ENCODE measurements at regions not wholly inside any gene's neighbourhood (a gene's known extent, or its start where the extent isn't known, plus 50 kb on each side); places are given as distances from the start of the nearest gene placed in this dataset.

DNA sequence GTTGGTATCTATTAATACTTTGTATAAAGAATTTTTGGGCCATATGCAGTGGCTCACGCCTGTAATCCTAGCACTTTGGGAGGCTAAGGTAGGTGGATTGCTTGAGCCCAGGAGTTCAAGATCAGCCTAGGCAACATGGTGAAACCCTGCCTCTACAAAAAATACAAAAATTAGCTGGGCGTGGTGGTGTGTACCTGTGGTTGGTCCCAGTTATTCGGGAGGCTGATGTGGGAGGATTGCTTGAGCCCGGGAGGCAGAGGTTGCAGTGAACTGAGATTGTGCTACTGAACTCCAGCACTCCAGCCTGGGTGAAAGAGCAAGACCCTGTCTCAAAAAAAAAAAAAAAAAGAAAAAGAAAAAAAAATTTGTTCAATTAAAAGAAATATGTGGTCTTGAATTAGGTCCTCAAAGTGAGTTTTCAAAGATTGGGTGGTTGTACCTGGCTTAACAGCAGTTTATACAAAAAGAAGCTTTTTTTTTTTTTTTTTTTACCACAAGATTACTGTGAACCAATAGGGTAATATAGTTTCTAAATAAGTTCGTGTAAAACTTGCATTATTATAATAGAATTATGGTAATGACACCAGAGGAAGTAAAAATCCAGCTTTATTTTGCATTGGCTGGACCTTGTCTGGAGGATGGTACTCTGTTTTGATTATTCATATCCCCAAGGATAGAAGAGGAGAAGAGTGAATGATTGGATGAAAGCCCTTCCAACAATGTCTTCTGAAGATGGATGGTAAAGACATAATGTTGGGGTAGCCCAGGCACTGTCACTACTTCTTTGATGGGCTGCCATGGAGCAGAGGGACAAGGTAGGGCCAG is 210.3 kb downstream of the MYCN start:
- peaks cover 0 to 3% (median 0%) of the 10 kb centered on the region in 4 donors for H3K9me3 ChIP-seq (ENCODE audit: control insufficient read depth in 4 of 4, insufficient read depth in 3 of 4, low read length in 3 of 4)
- DNase-seq (no peak), ATAC-seq (ENCODE audit: insufficient read depth, low FRiP score) (no peak)
- TF ChIP-seq, protein P1, sequence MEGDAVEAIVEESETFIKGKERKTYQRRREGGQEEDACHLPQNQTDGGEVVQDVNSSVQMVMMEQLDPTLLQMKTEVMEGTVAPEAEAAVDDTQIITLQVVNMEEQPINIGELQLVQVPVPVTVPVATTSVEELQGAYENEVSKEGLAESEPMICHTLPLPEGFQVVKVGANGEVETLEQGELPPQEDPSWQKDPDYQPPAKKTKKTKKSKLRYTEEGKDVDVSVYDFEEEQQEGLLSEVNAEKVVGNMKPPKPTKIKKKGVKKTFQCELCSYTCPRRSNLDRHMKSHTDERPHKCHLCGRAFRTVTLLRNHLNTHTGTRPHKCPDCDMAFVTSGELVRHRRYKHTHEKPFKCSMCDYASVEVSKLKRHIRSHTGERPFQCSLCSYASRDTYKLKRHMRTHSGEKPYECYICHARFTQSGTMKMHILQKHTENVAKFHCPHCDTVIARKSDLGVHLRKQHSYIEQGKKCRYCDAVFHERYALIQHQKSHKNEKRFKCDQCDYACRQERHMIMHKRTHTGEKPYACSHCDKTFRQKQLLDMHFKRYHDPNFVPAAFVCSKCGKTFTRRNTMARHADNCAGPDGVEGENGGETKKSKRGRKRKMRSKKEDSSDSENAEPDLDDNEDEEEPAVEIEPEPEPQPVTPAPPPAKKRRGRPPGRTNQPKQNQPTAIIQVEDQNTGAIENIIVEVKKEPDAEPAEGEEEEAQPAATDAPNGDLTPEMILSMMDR (IDR thresholded peaks at IDR 0.05; ENCODE audit: control extremely low read depth, extremely low read depth), result no peak
- WGBS, 2 donors, result 91 to 94% methylated on average over 5 of the region's 5 CpGs
- H3K4me3 ChIP-seq, result no peak overlapping the region
- H3K4me1 ChIP-seq (ENCODE audit: control insufficient read depth in 5 of 5, insufficient read depth in 5 of 5, low read length in 5 of 5), result peaks cover 0 to 7% (median under 1%) of the 10 kb centered on the region in 5 donors
- no peaks in the 10 kb centered on the region for H3K27me3 ChIP-seq (ENCODE audit: control insufficient read depth in 3 of 3, insufficient read depth in 3 of 3, low read length in 2 of 3)
- no peak overlapping the region for H3K27ac ChIP-seq (ENCODE audit: low read depth in 1 of 2, low read length in 1 of 2)
- no peak overlapping the region for H3K9ac ChIP-seq (ENCODE audit: insufficient read depth in 1 of 2, low read length in 2 of 2)
- no peaks in the 10 kb centered on the region for H3K36me3 ChIP-seq (ENCODE audit: control insufficient read depth in 4 of 4, insufficient read depth in 4 of 4, low read length in 4 of 4)

GRCh38 chr2:16149349-16150243 is 209.2 kb downstream of the MYCN start:
- Histone ChIP-seq H3K4me3 (no peak overlapping the region), H3K27me3 (ENCODE audit: control insufficient read depth in 3 of 3, insufficient read depth in 3 of 3, low read length in 2 of 3) (no peaks in the 10 kb centered on the region), H3K9me3 (ENCODE audit: control insufficient read depth in 4 of 4, insufficient read depth in 3 of 4, low read length in 3 of 4) (peaks cover 0 to 3% (median 0%) of the 10 kb centered on the region in 4 donors), H3K9ac (ENCODE audit: insufficient read depth in 1 of 2, low read length in 2 of 2) (no peak overlapping the region), H3K27ac (ENCODE audit: low read depth in 1 of 2, low read length in 1 of 2) (no peak overlapping the region), H3K36me3 (ENCODE audit: control insufficient read depth in 4 of 4, insufficient read depth in 4 of 4, low read length in 4 of 4) (no peaks in the 10 kb centered on the region), H3K4me1 (ENCODE audit: control insufficient read depth in 5 of 5, insufficient read depth in 5 of 5, low read length in 5 of 5) (no peaks in the 10 kb centered on the region)
- 84 to 88% methylated on average over 17 of the region's 17 CpGs for WGBS, 2 donors
- no peak for DNase-seq
- no peak for ATAC-seq (ENCODE audit: insufficient read depth, low FRiP score)
- TF ChIP-seq, protein P1 (IDR thresholded peaks at IDR 0.05; ENCODE audit: control extremely low read depth, extremely low read depth), result no peak

DNA sequence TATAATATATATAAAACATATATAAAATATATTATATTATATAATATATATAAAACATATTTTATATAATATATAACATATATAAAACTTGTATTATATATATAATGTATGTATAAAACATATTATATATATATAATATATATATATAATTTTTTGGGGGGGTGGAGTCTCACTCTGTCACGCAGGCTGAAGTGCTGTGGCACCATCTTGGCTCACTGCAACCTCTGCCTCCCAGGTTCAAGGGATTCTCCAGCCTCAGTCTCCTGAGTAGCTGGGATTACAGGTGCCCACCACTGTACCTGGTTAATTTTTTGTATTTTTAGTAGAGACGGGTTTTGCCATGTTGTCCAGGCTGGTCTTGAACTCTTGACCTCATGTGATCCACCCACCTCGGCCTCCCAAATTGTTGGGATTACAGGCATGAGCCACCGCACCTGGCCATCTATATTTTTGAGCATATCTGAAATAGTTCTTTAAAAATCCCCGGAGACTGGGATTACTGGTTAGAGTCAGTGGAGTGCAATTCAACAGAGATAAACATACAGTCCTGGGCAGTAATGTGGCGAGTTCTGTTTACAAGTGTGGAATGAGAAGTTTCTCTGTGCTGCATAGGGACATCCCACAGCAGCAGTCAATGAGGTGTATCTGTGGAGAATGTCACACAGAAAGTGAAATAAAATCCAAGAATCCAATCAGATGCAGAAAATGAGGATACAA is 208.4 kb downstream of the MYCN start:
- no peaks in the 10 kb centered on the region for H3K36me3 ChIP-seq (ENCODE audit: control insufficient read depth in 4 of 4, insufficient read depth in 4 of 4, low read length in 4 of 4)
- H3K27ac ChIP-seq (ENCODE audit: low read depth in 1 of 2, low read length in 1 of 2), result no peak overlapping the region
- H3K4me3 ChIP-seq, result no peak overlapping the region
- TF ChIP-seq, protein P1 (IDR thresholded peaks at IDR 0.05; ENCODE audit: control extremely low read depth, extremely low read depth), result no peak
- no peaks in the 10 kb centered on the region for H3K9me3 ChIP-seq (ENCODE audit: control insufficient read depth in 4 of 4, insufficient read depth in 3 of 4, low read length in 3 of 4)
- ATAC-seq (ENCODE audit: insufficient read depth, low FRiP score) (no peak), DNase-seq (no peak)
- no peaks in the 10 kb centered on the region for H3K27me3 ChIP-seq (ENCODE audit: control insufficient read depth in 3 of 3, insufficient read depth in 3 of 3, low read length in 2 of 3)
- no peak overlapping the region for H3K9ac ChIP-seq (ENCODE audit: insufficient read depth in 1 of 2, low read length in 2 of 2)
- no peaks in the 10 kb centered on the region for H3K4me1 ChIP-seq (ENCODE audit: control insufficient read depth in 5 of 5, insufficient read depth in 5 of 5, low read length in 5 of 5)
- WGBS, 2 donors, result 88 to 92% methylated on average over 6 of the region's 6 CpGs
